K562 (cell line): ENCODE measurements at regions not wholly inside any gene's neighbourhood (a gene's known extent, or its start where the extent isn't known, plus 50 kb on each side); places are given as distances from the start of the nearest gene placed in this dataset.

Experiments
- ATAC-seq: fragments of 200-7000 bp; cut with Tn5 transposase; 3 replicates; pipeline ENCODE4 v1.9.1; 2020; ENCODE audit warnings: moderate library complexity
- BruUV-seq: library from RNA; stranded (reverse); fragments of 400-500 nt; replicated peaks from 2 replicates; lab custom pipeline; 2021; lab: Mats Ljungman, UMichigan
- CTCF ChIA-PET: fragments of 300-600 bp; formaldehyde crosslinking; extraction: SDS; loops from one replicate; lab custom pipeline; 2021; ENCODE audit warnings: low intra/inter-chr PET ratio; lab: Yijun Ruan, JAX
- POLR2A ChIA-PET: fragments of 300-600, 350-650 bp; sonication (Branson Sonifier 250); formaldehyde crosslinking; extraction: SDS; loops from one replicate; lab custom pipeline; 2021; ENCODE audit warnings: antibody characterized with exemption, inconsistent platforms; lab: Yijun Ruan, JAX
- DNase-seq, 4 experiments: peaks; one replicate each; pipeline versions ENCODE4 v3.0.0 to v3.0.0-alpha.2; 2011 to 2018; ENCODE audit warnings: low spot score in 3 of 4, mixed read lengths in 3 of 4; ENCODE audit errors: extremely low read depth in 1 of 4
- FAIRE-seq: peaks from 2 replicates; lab custom pipeline; 2011; peaks lifted over from hg19 to GRCh38; lab: Jason Lieb, UNC
- H2AFZ ChIP-seq: 2 replicates; pipeline ENCODE4 v1.6.0; 2011; ENCODE audit warnings: low read depth, low read length, control low read depth, inconsistent platforms
- H3K27ac ChIP-seq: fragments of 200-600 bp; 3 replicates; pipeline ENCODE4 v1.8.0; 2011; ENCODE audit warnings: low read depth, mild to moderate bottlenecking, control low read depth, inconsistent platforms, low read length, moderate library complexity, mixed read lengths; ENCODE audit errors: extremely low read depth
- H3K27me3 ChIP-seq, 2 experiments: fragments of 300-600 bp in 1 of 2; 2 replicates in 1 of 2; 3 replicates in 1 of 2; pipeline versions ENCODE4 v1.6.0 to v1.8.0; 2011; ENCODE audit warnings: inconsistent platforms in 2 of 2, low read length in 2 of 2, mild to moderate bottlenecking in 1 of 2, mixed read lengths in 1 of 2, moderate library complexity in 1 of 2; ENCODE audit not compliant: control insufficient read depth in 2 of 2, insufficient read depth in 2 of 2
- H3K36me3 ChIP-seq: fragments of 300-600 bp; 3 replicates; pipeline ENCODE4 v1.8.0; 2011; ENCODE audit warnings: mild to moderate bottlenecking, low read length, inconsistent platforms; ENCODE audit not compliant: control insufficient read depth, insufficient read depth
- H3K4me1 ChIP-seq, 2 experiments: fragments of 200-600 bp in 1 of 2; replicated peaks in 1 of 2; 2 replicates in 1 of 2; 3 replicates in 1 of 2; pipeline versions ENCODE4 v1.5.1 to v1.8.0; 2011; ENCODE audit warnings: inconsistent platforms in 2 of 2, low read length in 2 of 2, mild to moderate bottlenecking in 1 of 2, mixed read lengths in 1 of 2, moderate library complexity in 1 of 2; ENCODE audit not compliant: control insufficient read depth in 2 of 2, insufficient read depth in 2 of 2
- H3K4me2 ChIP-seq: 2 replicates; pipeline ENCODE4 v1.6.1; 2011; ENCODE audit warnings: low read length, control low read depth, inconsistent platforms, mixed read lengths; ENCODE audit not compliant: insufficient read depth
- H3K4me3 ChIP-seq: fragments of 200-600 bp; sonication (generic), shearing (Covaris generic); 2 replicates; pipeline ENCODE4 v1.5.1; 2016; ENCODE audit warnings: control low read depth, inconsistent platforms
- H3K79me2 ChIP-seq: fragments of 200-600 bp; 3 replicates; pipeline ENCODE4 v1.8.0; 2011; ENCODE audit warnings: low read length, inconsistent platforms; ENCODE audit not compliant: control insufficient read depth, insufficient read depth
- H3K9ac ChIP-seq, 2 experiments: 2 replicates each; pipeline versions ENCODE4 v1.6.0 to v1.6.1; 2011; ENCODE audit warnings: low read depth in 2 of 2, low read length in 2 of 2, control low read depth in 1 of 2, inconsistent platforms in 1 of 2, mild to moderate bottlenecking in 1 of 2, mixed read lengths in 1 of 2; ENCODE audit not compliant: insufficient read depth in 1 of 2
- H3K9me1 ChIP-seq: one replicate; pipeline ENCODE4 v1.6.0; 2011; ENCODE audit warnings: inconsistent platforms, mild to moderate bottlenecking, low read length, moderate library complexity; ENCODE audit not compliant: control insufficient read depth, insufficient read depth
- H3K9me3 ChIP-seq: replicated peaks from 2 replicates; pipeline ENCODE4 v1.5.1; 2011; ENCODE audit warnings: low read depth, low read length, inconsistent platforms; ENCODE audit not compliant: control insufficient read depth, insufficient read depth
- H4K20me1 ChIP-seq: replicated peaks from 2 replicates; pipeline ENCODE4 v1.6.1; 2011; ENCODE audit warnings: low read length, inconsistent platforms, mixed read lengths; ENCODE audit not compliant: control insufficient read depth, insufficient read depth
- ATF7 ChIP-seq: fragments of 450-650 bp; IDR thresholded peaks from 2 replicates; pipeline ENCODE4 v1.7.1; 2014; ENCODE audit warnings: mild to moderate bottlenecking, moderate library complexity
- SNIP1 ChIP-seq: fragments of 450-650 bp; IDR thresholded peaks from 2 replicates; pipeline ENCODE4 v1.7.1; 2017; ENCODE audit warnings: low read depth, mild to moderate bottlenecking
- ZNF436 ChIP-seq: fragments of 250-450, 450-650 bp; sonication (Bioruptor Pico); formaldehyde crosslinking; IDR thresholded peaks from 2 replicates; pipeline ENCODE4 v1.7.0; 2020; ENCODE audit warnings: mild to moderate bottlenecking
- ZNF766 ChIP-seq: fragments of 200-800 bp; sonication (Bioruptor generic); conservative IDR thresholded peaks from 2 replicates; pipeline ENCODE4 v1.6.1; 2016; ENCODE audit warnings: missing genetic modification characterization, missing compliant biosample characterization
- WGBS: fragments of 100-300 bp; shearing (Covaris generic); methylation state at CpG from one replicate; pipeline ENCODE4 v1.1.6; 2016; ENCODE audit warnings: low coverage, mixed read lengths; ENCODE audit not compliant: insufficient coverage; ENCODE audit errors: missing lambda C conversion rate; 5-methylcytosine and 5-hydroxymethylcytosine counted together
- in situ Hi-C: fragments of 300-500 bp; cut with MboI; formaldehyde crosslinking; loops from 4 replicates; pipeline ENCODE4 v1.15.0; 2018; ENCODE audit warnings: inconsistent platforms, mixed read lengths
- intact Hi-C: fragments of 100-400 bp; cut with micrococcal nuclease; formaldehyde crosslinking; loops from 2 replicates; pipeline ENCODE4 v1.14.2; 2022
- TF ChIP-seq, protein P1 (sequence below): fragments of 150-350 bp; conservative IDR thresholded peaks from 2 replicates; pipeline ENCODE4 v1.6.1; 2014; ENCODE audit warnings: low read length
- TF ChIP-seq, protein P2 (sequence below), 3 experiments: fragments of 200-800 bp in 1 of 3; fragments of 250-450 bp in 1 of 3; fragments of 450-650 bp in 1 of 3; sonication (Bioruptor Pico) in 1 of 3; sonication (Bioruptor generic) in 1 of 3; formaldehyde crosslinking in 1 of 3; IDR thresholded peaks; 2 replicates each; pipeline versions ENCODE4 v1.6.1 to v1.8.0; 2016 to 2022; ENCODE audit warnings: mild to moderate bottlenecking in 2 of 3, missing genetic modification characterization in 2 of 3, missing compliant biosample characterization in 1 of 3, moderate library complexity in 1 of 3

DNA sequence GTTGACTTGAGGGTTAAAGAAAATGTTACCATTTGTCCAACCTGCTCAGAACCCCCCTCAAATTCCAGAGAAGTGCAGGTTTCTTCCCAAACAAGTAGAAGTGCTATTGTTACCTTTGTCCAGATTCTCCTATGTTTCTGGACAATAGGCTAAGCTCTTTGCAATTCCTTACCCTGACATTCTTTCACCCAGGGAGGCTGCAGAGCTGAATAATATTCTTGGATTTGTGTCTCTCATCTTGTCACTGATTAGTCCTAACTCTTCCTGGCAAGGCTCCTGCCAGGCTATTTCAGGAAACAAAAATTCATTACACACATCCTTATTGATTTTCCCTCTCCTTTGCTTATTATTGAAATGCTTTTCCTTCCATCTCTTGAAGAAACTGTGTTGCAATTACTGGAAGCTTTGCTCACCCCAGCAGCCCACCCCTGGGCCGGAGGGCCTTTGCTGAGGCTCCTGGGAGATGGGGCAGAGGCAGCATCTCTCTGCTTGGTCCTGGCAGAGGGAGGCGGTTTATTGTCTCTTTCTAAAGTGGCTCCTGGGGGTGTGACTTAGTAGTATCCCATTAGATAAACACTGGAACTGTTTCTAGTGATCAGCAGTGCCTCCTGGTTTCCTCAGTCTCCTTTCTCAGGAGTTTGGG is 207.5 kb upstream of the PELI2 start:
- FAIRE-seq = no peak
- no peak overlapping the region for H2AFZ ChIP-seq
- POLR2A ChIA-PET = interaction anchor here (0.6 kb wide), 1 partner anchor 18 kb away, joined by 3 read pairs; no protein-coding TSS in a partner anchor
- WGBS = 0% methylated on average over 2 of the region's 2 CpGs
- in situ Hi-C loops (no loop called here), intact Hi-C loops (no loop called here)
- H3K4me3 ChIP-seq = no peak overlapping the region
- no peaks in the 10 kb centered on the region for H3K4me1 ChIP-seq
- H4K20me1 ChIP-seq = no peaks in the 10 kb centered on the region
- H3K9me1 ChIP-seq = no peaks in the 10 kb centered on the region
- CTCF ChIA-PET = no interaction called here
- no peak overlapping the region for H3K9ac ChIP-seq
- no peak for DNase-seq
- no peaks in the 10 kb centered on the region for H3K79me2 ChIP-seq
- TF ChIP-seq SNIP1 (no peak), ATF7 (no peak), ZNF436 (CRISPR knock-in tag) (no peak), ZNF766 (CRISPR knock-in tag) (no peak)
- TF ChIP-seq, protein P1, sequence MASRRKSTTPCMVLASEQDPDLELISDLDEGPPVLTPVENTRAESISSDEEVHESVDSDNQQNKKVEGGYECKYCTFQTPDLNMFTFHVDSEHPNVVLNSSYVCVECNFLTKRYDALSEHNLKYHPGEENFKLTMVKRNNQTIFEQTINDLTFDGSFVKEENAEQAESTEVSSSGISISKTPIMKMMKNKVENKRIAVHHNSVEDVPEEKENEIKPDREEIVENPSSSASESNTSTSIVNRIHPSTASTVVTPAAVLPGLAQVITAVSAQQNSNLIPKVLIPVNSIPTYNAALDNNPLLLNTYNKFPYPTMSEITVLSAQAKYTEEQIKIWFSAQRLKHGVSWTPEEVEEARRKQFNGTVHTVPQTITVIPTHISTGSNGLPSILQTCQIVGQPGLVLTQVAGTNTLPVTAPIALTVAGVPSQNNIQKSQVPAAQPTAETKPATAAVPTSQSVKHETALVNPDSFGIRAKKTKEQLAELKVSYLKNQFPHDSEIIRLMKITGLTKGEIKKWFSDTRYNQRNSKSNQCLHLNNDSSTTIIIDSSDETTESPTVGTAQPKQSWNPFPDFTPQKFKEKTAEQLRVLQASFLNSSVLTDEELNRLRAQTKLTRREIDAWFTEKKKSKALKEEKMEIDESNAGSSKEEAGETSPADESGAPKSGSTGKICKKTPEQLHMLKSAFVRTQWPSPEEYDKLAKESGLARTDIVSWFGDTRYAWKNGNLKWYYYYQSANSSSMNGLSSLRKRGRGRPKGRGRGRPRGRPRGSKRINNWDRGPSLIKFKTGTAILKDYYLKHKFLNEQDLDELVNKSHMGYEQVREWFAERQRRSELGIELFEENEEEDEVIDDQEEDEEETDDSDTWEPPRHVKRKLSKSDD = no peak
- TF ChIP-seq, protein P2, sequence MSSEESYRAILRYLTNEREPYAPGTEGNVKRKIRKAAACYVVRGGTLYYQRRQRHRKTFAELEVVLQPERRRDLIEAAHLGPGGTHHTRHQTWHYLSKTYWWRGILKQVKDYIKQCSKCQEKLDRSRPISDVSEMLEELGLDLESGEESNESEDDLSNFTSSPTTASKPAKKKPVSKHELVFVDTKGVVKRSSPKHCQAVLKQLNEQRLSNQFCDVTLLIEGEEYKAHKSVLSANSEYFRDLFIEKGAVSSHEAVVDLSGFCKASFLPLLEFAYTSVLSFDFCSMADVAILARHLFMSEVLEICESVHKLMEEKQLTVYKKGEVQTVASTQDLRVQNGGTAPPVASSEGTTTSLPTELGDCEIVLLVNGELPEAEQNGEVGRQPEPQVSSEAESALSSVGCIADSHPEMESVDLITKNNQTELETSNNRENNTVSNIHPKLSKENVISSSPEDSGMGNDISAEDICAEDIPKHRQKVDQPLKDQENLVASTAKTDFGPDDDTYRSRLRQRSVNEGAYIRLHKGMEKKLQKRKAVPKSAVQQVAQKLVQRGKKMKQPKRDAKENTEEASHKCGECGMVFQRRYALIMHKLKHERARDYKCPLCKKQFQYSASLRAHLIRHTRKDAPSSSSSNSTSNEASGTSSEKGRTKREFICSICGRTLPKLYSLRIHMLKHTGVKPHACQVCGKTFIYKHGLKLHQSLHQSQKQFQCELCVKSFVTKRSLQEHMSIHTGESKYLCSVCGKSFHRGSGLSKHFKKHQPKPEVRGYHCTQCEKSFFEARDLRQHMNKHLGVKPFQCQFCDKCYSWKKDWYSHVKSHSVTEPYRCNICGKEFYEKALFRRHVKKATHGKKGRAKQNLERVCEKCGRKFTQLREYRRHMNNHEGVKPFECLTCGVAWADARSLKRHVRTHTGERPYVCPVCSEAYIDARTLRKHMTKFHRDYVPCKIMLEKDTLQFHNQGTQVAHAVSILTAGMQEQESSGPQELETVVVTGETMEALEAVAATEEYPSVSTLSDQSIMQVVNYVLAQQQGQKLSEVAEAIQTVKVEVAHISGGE (CRISPR knock-in tag; IDR thresholded peaks at IDR 0.05) = no peak
- no TSS peak for BruUV-seq
- no peak for ATAC-seq
- H3K36me3 ChIP-seq = no peaks in the 10 kb centered on the region
- no peaks in the 10 kb centered on the region; a peak in 1 of 5 replicates for H3K27me3 ChIP-seq
- H3K27ac ChIP-seq = no peak overlapping the region
- H3K4me2 ChIP-seq = no peak overlapping the region
- H3K9me3 ChIP-seq = no peaks in the 10 kb centered on the region
